ENCODE measurements at regions not wholly inside any gene's neighbourhood (a gene's known extent, or its start where the extent isn't known, plus 50 kb on each side); places are given as distances from the start of the nearest gene placed in this dataset.

DNA sequence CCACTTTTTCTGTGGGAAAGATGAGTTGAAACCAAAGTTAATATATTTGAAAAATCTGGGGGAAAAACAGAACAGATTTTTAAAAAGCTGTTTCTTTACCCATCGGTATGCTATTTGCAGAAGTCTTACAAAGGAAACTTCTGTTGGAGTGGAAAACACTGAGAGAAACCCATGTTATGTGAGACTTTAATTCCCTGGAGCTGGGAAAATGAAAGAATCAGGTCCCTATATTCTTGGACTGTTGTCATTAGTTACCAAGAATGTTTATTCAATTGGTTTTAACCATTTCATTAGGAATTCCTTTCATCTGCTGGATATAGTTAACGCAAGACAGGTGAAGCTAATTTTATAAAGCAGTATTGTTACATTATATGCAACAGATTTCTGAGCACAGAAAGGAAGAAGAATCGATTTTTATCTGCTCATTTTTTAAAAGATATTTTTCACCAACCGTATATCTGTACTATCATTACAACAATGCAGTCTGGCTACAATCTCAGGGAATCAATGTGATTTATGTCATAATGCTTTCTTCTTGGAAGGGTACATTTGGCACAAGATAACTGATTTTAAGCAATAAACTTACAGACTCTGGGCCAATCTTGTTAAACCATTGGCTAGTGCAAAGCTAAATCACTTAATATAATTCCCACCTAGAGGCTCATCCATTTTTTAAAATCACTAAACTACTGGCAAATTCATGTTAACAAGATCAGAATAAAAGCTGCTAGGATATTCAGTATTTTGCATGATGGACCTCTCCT, 170.0 kb downstream of the MOXD1 start:
- no peak overlapping the region for H3K27ac Mint-ChIP-seq
- intact Hi-C loops (cut with micrococcal nuclease) = no loop called here
- ATAC-seq (ENCODE audit: low read depth) = no peak
- ChIA-PET POLR2A (no interaction called here), CTCF (no interaction called here)
- H3K9me3 Mint-ChIP-seq = peaks cover 11% of the 10 kb centered on the region
- TF ChIP-seq, protein P1, sequence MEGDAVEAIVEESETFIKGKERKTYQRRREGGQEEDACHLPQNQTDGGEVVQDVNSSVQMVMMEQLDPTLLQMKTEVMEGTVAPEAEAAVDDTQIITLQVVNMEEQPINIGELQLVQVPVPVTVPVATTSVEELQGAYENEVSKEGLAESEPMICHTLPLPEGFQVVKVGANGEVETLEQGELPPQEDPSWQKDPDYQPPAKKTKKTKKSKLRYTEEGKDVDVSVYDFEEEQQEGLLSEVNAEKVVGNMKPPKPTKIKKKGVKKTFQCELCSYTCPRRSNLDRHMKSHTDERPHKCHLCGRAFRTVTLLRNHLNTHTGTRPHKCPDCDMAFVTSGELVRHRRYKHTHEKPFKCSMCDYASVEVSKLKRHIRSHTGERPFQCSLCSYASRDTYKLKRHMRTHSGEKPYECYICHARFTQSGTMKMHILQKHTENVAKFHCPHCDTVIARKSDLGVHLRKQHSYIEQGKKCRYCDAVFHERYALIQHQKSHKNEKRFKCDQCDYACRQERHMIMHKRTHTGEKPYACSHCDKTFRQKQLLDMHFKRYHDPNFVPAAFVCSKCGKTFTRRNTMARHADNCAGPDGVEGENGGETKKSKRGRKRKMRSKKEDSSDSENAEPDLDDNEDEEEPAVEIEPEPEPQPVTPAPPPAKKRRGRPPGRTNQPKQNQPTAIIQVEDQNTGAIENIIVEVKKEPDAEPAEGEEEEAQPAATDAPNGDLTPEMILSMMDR (IDR thresholded peaks at IDR 0.05) = no peak
- no peak overlapping the region for H3K4me3 Mint-ChIP-seq
- no peaks in the 10 kb centered on the region for H3K36me3 Mint-ChIP-seq (ENCODE audit: low read depth)
- H3K4me1 Mint-ChIP-seq = peaks cover 2% of the 10 kb centered on the region
- H3K27me3 Mint-ChIP-seq = peaks cover 7% of the 10 kb centered on the region
- no peak for DNase-seq

GRCh38 chr6:132228894-132229293, 172.4 kb downstream of the MOXD1 start:
- H3K27ac Mint-ChIP-seq = no peak overlapping the region
- no peaks in the 10 kb centered on the region for H3K4me1 Mint-ChIP-seq
- DNase-seq = no peak
- H3K9me3 Mint-ChIP-seq = peaks cover 21% of the 10 kb centered on the region
- intact Hi-C loops (cut with micrococcal nuclease) = no loop called here
- TF ChIP-seq, protein P1 (IDR thresholded peaks at IDR 0.05) = no peak
- no peaks in the 10 kb centered on the region for H3K36me3 Mint-ChIP-seq (ENCODE audit: low read depth)
- ATAC-seq (ENCODE audit: low read depth) = no peak
- no peak overlapping the region for H3K4me3 Mint-ChIP-seq
- POLR2A ChIA-PET = no interaction called here
- CTCF ChIA-PET = no interaction called here
- H3K27me3 Mint-ChIP-seq = no peaks in the 10 kb centered on the region

DNA sequence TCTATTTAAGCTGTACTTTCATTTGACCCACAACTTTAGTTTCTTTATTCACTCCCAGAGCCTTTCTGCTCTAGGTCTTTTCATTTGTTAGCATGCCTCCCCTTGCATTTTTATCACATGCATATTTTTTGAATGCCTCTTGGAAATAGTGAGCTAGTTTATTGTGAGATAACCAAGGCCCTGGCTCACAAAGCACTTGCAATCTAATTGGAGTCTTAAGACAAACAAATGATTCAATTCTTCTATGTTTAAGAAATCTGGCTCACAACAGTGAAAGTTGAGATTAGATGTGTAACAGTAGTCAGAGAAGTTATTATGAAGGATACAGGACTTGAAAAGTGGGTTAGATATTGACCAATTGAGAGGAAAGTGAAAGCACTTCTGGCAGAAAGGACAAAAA, 173.4 kb downstream of the MOXD1 start:
- TF ChIP-seq, protein P1 (IDR thresholded peaks at IDR 0.05) = no peak
- ChIA-PET CTCF (interaction anchor here (1.0 kb wide), 2 partner anchors 10 to 313 kb away, joined by 3 to 5 read pairs; no protein-coding TSS in a partner anchor), POLR2A (no interaction called here)
- H3K36me3 Mint-ChIP-seq (ENCODE audit: low read depth) = no peaks in the 10 kb centered on the region
- H3K4me1 Mint-ChIP-seq = no peaks in the 10 kb centered on the region
- intact Hi-C loops (cut with micrococcal nuclease) = no loop called here
- no peak overlapping the region for H3K27ac Mint-ChIP-seq
- peaks cover 21% of the 10 kb centered on the region for H3K9me3 Mint-ChIP-seq
- no peak overlapping the region for H3K4me3 Mint-ChIP-seq
- H3K27me3 Mint-ChIP-seq = no peaks in the 10 kb centered on the region
- ATAC-seq (ENCODE audit: low read depth) = no peak
- no peak for DNase-seq

- H3K27ac Mint-ChIP-seq = no peak overlapping the region
These were observed 176.3 kb downstream of the MOXD1 start for GRCh38 chr6:132224943-132225342.

GRCh38 chr6:132220800-132221199, 180.5 kb downstream of the MOXD1 start:
- DNase-seq = no peak
- Mint-ChIP-seq H3K9me3 (peaks cover 7% of the 10 kb centered on the region), H3K36me3 (ENCODE audit: low read depth) (no peaks in the 10 kb centered on the region), H3K4me1 (no peaks in the 10 kb centered on the region), H3K4me3 (no peak overlapping the region), H3K27ac (no peak overlapping the region), H3K27me3 (no peaks in the 10 kb centered on the region)
- TF ChIP-seq, protein P1 (IDR thresholded peaks at IDR 0.05) = no peak
- intact Hi-C loops (cut with micrococcal nuclease) = no loop called here
- no peak for ATAC-seq (ENCODE audit: low read depth)
- ChIA-PET POLR2A (no interaction called here), CTCF (interaction anchor here (1.1 to 2.2 kb wide), 3 partner anchors 296 to 526 kb away, joined by 3 to 13 read pairs (median 5); no protein-coding TSS in a partner anchor)

More at GRCh38 chr6:132224943-132225342, 176.3 kb downstream of the MOXD1 start:
- Mint-ChIP-seq H3K9me3 (peaks cover 21% of the 10 kb centered on the region), H3K4me3 (no peak overlapping the region), H3K4me1 (no peaks in the 10 kb centered on the region), H3K27me3 (no peaks in the 10 kb centered on the region), H3K36me3 (ENCODE audit: low read depth) (no peaks in the 10 kb centered on the region)
- ATAC-seq (ENCODE audit: low read depth) (no peak), DNase-seq (no peak)
- intact Hi-C loops (cut with micrococcal nuclease) = no loop called here
- ChIA-PET POLR2A (no interaction called here), CTCF (no interaction called here)
- TF ChIP-seq, protein P1 (IDR thresholded peaks at IDR 0.05) = no peak
